ENCODE measurements at regions not wholly inside any gene's neighbourhood (a gene's known extent, or its start where the extent isn't known, plus 50 kb on each side); places are given as distances from the start of the nearest gene placed in this dataset.

- DNase-seq (ENCODE audit: low spot score), result no peak
Observed at GRCh38 chr10:83582407-83583095, 556.8 kb upstream of the GHITM start.

GRCh38 chr10:83585686-83586085 is 553.6 kb upstream of the GHITM start:
- no peak for DNase-seq (ENCODE audit: low spot score)

- DNase-seq (ENCODE audit: low spot score), result no peak
Observed at GRCh38 chr10:83592337-83592935, 546.9 kb upstream of the GHITM start.

GRCh38 chr10:83603708-83604107 is 535.6 kb upstream of the GHITM start:
- DNase-seq (ENCODE audit: low spot score), result no peak

- no peak for DNase-seq (ENCODE audit: low spot score)
Observed at GRCh38 chr10:83605783-83606630, 533.3 kb upstream of the GHITM start.

GRCh38 chr10:83607959-83608745 is 531.2 kb upstream of the GHITM start:
- DNase-seq (ENCODE audit: low spot score), result no peak

GRCh38 chr10:83612050-83612449 is 527.3 kb upstream of the GHITM start:
- no peak for DNase-seq (ENCODE audit: low spot score)

GRCh38 chr10:83612746-83613145 is 526.6 kb upstream of the GHITM start:
- no peak for DNase-seq (ENCODE audit: low spot score)

- no peak for DNase-seq (ENCODE audit: low spot score)
Observed at GRCh38 chr10:83617172-83617571, 522.1 kb upstream of the GHITM start.

GRCh38 chr10:83617692-83618545 is 521.4 kb upstream of the GHITM start:
- no peak for DNase-seq (ENCODE audit: low spot score)

- DNase-seq (ENCODE audit: low spot score), result no peak
Observed at GRCh38 chr10:83625831-83626360, 513.4 kb upstream of the GHITM start.

GRCh38 chr10:83632701-83633100 is 506.6 kb upstream of the GHITM start:
- DNase-seq (ENCODE audit: low spot score), result no peak

GRCh38 chr10:83633547-83633946 is 505.8 kb upstream of the GHITM start:
- DNase-seq (ENCODE audit: low spot score), result no peak

- DNase-seq (ENCODE audit: low spot score), result no peak
Observed at GRCh38 chr10:83636826-83637225, 502.5 kb upstream of the GHITM start.

GRCh38 chr10:83647526-83647925 is 491.8 kb upstream of the GHITM start:
- no peak for DNase-seq (ENCODE audit: low spot score)

GRCh38 chr10:83648201-83648600 is 491.1 kb upstream of the GHITM start:
- no peak for DNase-seq (ENCODE audit: low spot score)

GRCh38 chr10:83649471-83649870 is 489.8 kb upstream of the GHITM start:
- DNase-seq (ENCODE audit: low spot score), result no peak

GRCh38 chr10:83654689-83655088 is 484.6 kb upstream of the GHITM start:
- no peak for DNase-seq (ENCODE audit: low spot score)

GRCh38 chr10:83656924-83657323 is 482.4 kb upstream of the GHITM start:
- no peak for DNase-seq (ENCODE audit: low spot score)

- no peak for DNase-seq (ENCODE audit: low spot score)
Observed at GRCh38 chr10:83657487-83657886, 481.8 kb upstream of the GHITM start.

- no peak for DNase-seq (ENCODE audit: low spot score)
Observed at GRCh38 chr10:83663918-83664317, 475.4 kb upstream of the GHITM start.
